ENCODE measurements at regions not wholly inside any gene's neighbourhood (a gene's known extent, or its start where the extent isn't known, plus 50 kb on each side); places are given as distances from the start of the nearest gene placed in this dataset.

- Histone ChIP-seq H3K4me2 (no peak overlapping the region), H3K4me3 (ENCODE audit: low read depth in 2 of 2, low read length in 1 of 2) (no peak overlapping the region), H3K9ac (no peak overlapping the region), H3F3A (replicated peaks; ENCODE audit: insufficient read depth) (no peaks in the 10 kb centered on the region), H3K9me3 (no peaks in the 10 kb centered on the region), H4K20me1 (ENCODE audit: insufficient read depth) (no peaks in the 10 kb centered on the region), H3K4me1 (ENCODE audit: control insufficient read depth in 1 of 2, insufficient read depth in 2 of 2, low read depth in 1 of 2, low read length in 1 of 2) (no peaks in the 10 kb centered on the region; a peak in 2 of 4 replicates), H3K36me3 (replicated peaks in 1 of 2; ENCODE audit: control insufficient read depth in 1 of 2, insufficient read depth in 2 of 2, low read length in 1 of 2) (no peaks in the 10 kb centered on the region), H3K9me2 (no peaks in the 10 kb centered on the region), H3K27ac (ENCODE audit: low read depth in 2 of 2, low read length in 1 of 2) (no peak overlapping the region), H2AFZ (ENCODE audit: low read depth) (no peak overlapping the region), H3K27me3 (ENCODE audit: insufficient read depth) (no peaks in the 10 kb centered on the region), H3K79me2 (ENCODE audit: insufficient read depth) (no peaks in the 10 kb centered on the region)
- no peak for DNase-seq
- WGBS (ENCODE audit: low lambda C conversion rate), result 66% methylated on average over 6 of the region's 6 CpGs
- POLR2A ChIA-PET, result no interaction called here
- CTCF ChIA-PET, result interaction anchor here (1.6 kb wide), 1 partner anchor 363 kb away, joined by 4 read pairs; no protein-coding TSS in a partner anchor
- TF ChIP-seq TAF1 (IDR thresholded peaks at IDR 0.05; ENCODE audit: borderline replicate concordance, low read depth, low read length) (no peak), CTCF (IDR thresholded peaks at IDR 0.05) (no peak), USF2 (IDR thresholded peaks at IDR 0.05; ENCODE audit: borderline replicate concordance, low read depth, low read length) (no peak), MEF2A (IDR thresholded peaks at IDR 0.05; ENCODE audit: borderline replicate concordance, low read depth) (no peak), FOXM1 (IDR thresholded peaks at IDR 0.05; ENCODE audit: low read depth) (no peak), EZH2phosphoT487 (IDR thresholded peaks at IDR 0.05; ENCODE audit: borderline replicate concordance, low read depth) (no peak), RCOR1 (IDR thresholded peaks at IDR 0.05; ENCODE audit: low read length) (no peak), JUND (IDR thresholded peaks at IDR 0.05) (no peak), RFX5 (IDR thresholded peaks at IDR 0.05; ENCODE audit: low read length) (no peak), TEAD4 (IDR thresholded peaks at IDR 0.05; ENCODE audit: borderline replicate concordance, insufficient read depth) (no peak), RXRA (IDR thresholded peaks at IDR 0.05; ENCODE audit: borderline replicate concordance, low read depth) (no peak), NFIC (IDR thresholded peaks at IDR 0.05; ENCODE audit: borderline replicate concordance) (no peak), SIN3A (IDR thresholded peaks at IDR 0.05; ENCODE audit: borderline replicate concordance, low read depth, low read length) (no peak), SMC3 (IDR thresholded peaks at IDR 0.05; ENCODE audit: low read depth, low read length) (no peak), TCF12 (IDR thresholded peaks at IDR 0.05) (no peak)
Measured at GRCh38 chr3:158896729-158897128, 94.9 kb downstream of the MFSD1 start.

GRCh38 chr3:158906749-158907148 is 104.9 kb downstream of the MFSD1 start:
- no peak overlapping the region for H3K4me2 ChIP-seq
- DNase-seq, result no peak
- H3K9me2 ChIP-seq, result no peaks in the 10 kb centered on the region
- POLR2A ChIA-PET, result no interaction called here
- no peak overlapping the region for H3K4me3 ChIP-seq (ENCODE audit: low read depth in 2 of 2, low read length in 1 of 2)
- no peak overlapping the region for H3K27ac ChIP-seq (ENCODE audit: low read depth in 2 of 2, low read length in 1 of 2)
- CTCF ChIA-PET, result interaction anchor here (0.5 to 2.9 kb wide), 2 partner anchors 11 to 369 kb away, joined by 3 to 12 read pairs; no protein-coding TSS in a partner anchor
- H3F3A ChIP-seq (replicated peaks; ENCODE audit: insufficient read depth), result no peaks in the 10 kb centered on the region
- H2AFZ ChIP-seq (ENCODE audit: low read depth), result no peak overlapping the region
- H4K20me1 ChIP-seq (ENCODE audit: insufficient read depth), result no peaks in the 10 kb centered on the region
- H3K27me3 ChIP-seq (ENCODE audit: insufficient read depth), result no peaks in the 10 kb centered on the region
- peaks cover 0 to 2% of the 10 kb centered on the region in 2 experiments; a peak in 1 of 4 replicates for H3K4me1 ChIP-seq (ENCODE audit: control insufficient read depth in 1 of 2, insufficient read depth in 2 of 2, low read depth in 1 of 2, low read length in 1 of 2)
- no peak for TF ChIP-seq GABPA (IDR thresholded peaks at IDR 0.05; ENCODE audit: low read depth)
- TF ChIP-seq RXRA (IDR thresholded peaks at IDR 0.05; ENCODE audit: borderline replicate concordance, low read depth), result no peak
- no peak for TF ChIP-seq CHD2 (IDR thresholded peaks at IDR 0.05; ENCODE audit: low read length, partially characterized antibody)
- no peak for TF ChIP-seq PBX3 (IDR thresholded peaks at IDR 0.05)
- TF ChIP-seq SIN3A (IDR thresholded peaks at IDR 0.05; ENCODE audit: borderline replicate concordance, low read depth, low read length), result no peak
- no peak for TF ChIP-seq IRF3 (IDR thresholded peaks at IDR 0.05; ENCODE audit: low read depth, low read length)
- no peak for TF ChIP-seq CTCF (IDR thresholded peaks at IDR 0.05)
- TF ChIP-seq TAF1 (IDR thresholded peaks at IDR 0.05; ENCODE audit: borderline replicate concordance, low read depth, low read length), result no peak
- no peak for TF ChIP-seq NRF1 (IDR thresholded peaks at IDR 0.05; ENCODE audit: low read depth, low read length)
- TF ChIP-seq EZH2phosphoT487 (IDR thresholded peaks at IDR 0.05; ENCODE audit: borderline replicate concordance, low read depth), result no peak
- no peaks in the 10 kb centered on the region for H3K36me3 ChIP-seq (replicated peaks in 1 of 2; ENCODE audit: control insufficient read depth in 1 of 2, insufficient read depth in 2 of 2, low read length in 1 of 2)
- no peak overlapping the region for H3K9ac ChIP-seq
- H3K79me2 ChIP-seq (ENCODE audit: insufficient read depth), result no peaks in the 10 kb centered on the region
- H3K9me3 ChIP-seq, result no peaks in the 10 kb centered on the region
- WGBS (ENCODE audit: low lambda C conversion rate), result 85% methylated on average over 1 of the region's 1 CpG
